ENCODE measurements at regions not wholly inside any gene's neighbourhood (a gene's known extent, or its start where the extent isn't known, plus 50 kb on each side); places are given as distances from the start of the nearest gene placed in this dataset.

DNA sequence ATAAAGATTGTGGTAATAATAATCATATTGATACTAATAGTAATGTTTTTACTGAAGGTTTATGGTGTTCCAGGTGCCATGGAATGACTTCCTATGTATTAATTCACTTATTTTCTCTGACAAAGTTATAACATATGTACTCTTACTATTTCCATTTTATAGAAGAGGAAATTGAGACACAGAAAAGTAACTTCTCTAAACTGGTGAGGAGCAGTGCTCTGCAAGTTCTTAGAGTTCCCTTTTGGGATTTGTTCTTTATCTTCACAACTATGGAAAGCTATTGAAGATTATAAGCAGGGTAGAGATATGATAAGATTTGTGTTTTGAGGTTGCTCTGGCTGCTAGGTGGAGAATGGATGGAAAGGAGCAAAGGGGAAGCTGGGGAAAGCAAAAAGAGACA is 83.9 kb upstream of the OLFM4 start:
- FAIRE-seq: no peak
- TF ChIP-seq CTCF (IDR thresholded peaks at IDR 0.05; ENCODE audit: insufficient read depth, missing control alignments): no peak
- no peak for DNase-seq (ENCODE audit: insufficient read length, low spot score)

DNA sequence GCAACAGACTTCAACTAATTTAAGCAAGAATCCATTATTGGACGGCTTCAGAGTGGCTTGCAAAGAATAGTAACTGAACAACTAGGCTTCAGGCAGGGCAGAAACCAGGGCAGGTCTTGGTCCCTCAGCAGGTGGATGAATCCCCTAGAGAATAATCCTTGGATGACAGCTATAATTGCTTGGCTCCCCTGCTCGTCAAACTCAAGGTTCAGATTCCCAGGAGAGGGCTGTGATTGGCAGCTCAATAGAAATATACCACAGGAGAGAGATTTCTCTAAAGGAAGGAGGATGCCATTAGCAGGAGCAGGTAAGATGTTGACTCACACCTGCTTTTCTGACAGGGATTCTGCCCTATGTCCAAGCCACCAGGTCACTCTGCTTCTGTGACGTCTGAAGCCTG is 89.6 kb upstream of the PCDH8 start:
- no peak for TF ChIP-seq CTCF (IDR thresholded peaks at IDR 0.05; ENCODE audit: insufficient read depth, missing control alignments)
- DNase-seq (ENCODE audit: insufficient read length, low spot score) (no peak), FAIRE-seq (no peak)

DNA sequence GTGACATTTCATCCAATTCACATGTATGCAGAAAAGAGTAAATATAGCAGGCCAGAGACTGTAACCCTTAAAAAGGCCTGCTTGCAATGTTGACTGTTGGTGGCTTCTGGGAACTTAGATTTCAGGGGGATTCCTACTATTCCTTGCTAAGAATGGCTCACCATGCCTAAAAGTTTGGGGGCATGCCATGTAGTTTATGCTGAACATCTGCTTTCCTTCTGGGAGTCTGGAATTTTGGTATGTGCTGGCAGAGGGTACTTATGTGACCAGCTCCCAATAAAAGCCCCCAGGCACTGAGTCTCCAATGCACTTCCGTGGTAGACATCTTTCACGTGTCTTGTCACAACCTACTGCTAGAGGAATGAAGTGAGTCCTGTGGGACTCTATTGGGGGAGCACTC is 88.4 kb upstream of the PCDH8 start:
- TF ChIP-seq CTCF (IDR thresholded peaks at IDR 0.05; ENCODE audit: insufficient read depth, missing control alignments): no peak
- no peak for FAIRE-seq

DNA sequence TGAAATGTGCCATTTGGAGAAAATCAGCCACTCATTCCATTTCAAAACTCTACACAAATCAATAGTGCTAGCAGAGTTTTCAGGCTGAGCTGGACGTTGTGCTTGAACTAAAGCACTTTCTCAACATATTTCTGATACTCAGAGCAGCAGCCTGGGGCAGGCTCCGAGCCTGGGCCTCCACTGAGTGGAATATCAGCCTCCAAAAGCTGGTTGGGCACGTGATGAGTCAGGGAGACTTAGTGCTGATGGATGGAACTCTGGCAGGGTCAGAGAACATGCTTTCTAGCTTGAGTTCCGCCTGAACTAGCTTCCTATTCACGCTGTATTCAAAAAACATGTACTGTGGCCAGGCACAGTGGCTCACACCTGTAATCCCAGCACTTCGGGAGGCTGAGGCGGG is 85.8 kb upstream of the PCDH8 start:
- no peak for FAIRE-seq
- DNase-seq (ENCODE audit: insufficient read length, low spot score): no peak
- TF ChIP-seq CTCF (IDR thresholded peaks at IDR 0.05; ENCODE audit: insufficient read depth, missing control alignments): no peak

More for the DNA sequence above, 88.4 kb upstream of the PCDH8 start:
- DNase-seq (ENCODE audit: insufficient read length, low spot score): no peak

GRCh38 chr13:52933547-52934210 is 85.2 kb upstream of the PCDH8 start:
- TF ChIP-seq CTCF (IDR thresholded peaks at IDR 0.05; ENCODE audit: insufficient read depth, missing control alignments): no peak
- FAIRE-seq: no peak
- DNase-seq (ENCODE audit: insufficient read length, low spot score): no peak

DNA sequence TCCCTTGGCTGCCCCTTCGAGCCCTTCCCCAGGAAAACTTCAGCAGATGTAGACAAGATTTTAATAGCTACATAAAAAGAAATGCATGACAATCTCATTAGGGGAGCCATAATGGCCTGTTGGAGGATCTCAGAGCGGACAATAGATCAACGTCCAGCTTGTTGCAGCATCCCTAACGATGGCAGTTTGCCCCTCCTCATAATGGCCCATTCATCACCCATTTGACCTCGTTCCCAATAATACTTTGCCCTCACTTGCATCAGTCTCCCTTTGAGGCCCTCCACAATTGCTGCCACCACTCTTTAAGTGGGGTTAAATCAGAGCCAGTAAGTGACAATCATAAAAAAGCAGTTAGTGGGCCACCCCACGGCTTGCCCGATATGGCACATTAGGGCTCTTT is 84.7 kb upstream of the PCDH8 start:
- TF ChIP-seq CTCF (IDR thresholded peaks at IDR 0.05; ENCODE audit: insufficient read depth, missing control alignments): no peak
- FAIRE-seq: no peak
- DNase-seq (ENCODE audit: insufficient read length, low spot score): no peak

GRCh38 chr13:52932649-52933048 is 84.2 kb upstream of the PCDH8 start:
- DNase-seq (ENCODE audit: insufficient read length, low spot score) (no peak), FAIRE-seq (no peak)
- TF ChIP-seq CTCF (IDR thresholded peaks at IDR 0.05; ENCODE audit: insufficient read depth, missing control alignments): no peak

All from D721Med (cell line).